ENCODE measurements at regions not wholly inside any gene's neighbourhood (a gene's known extent, or its start where the extent isn't known, plus 50 kb on each side); places are given as distances from the start of the nearest gene placed in this dataset.

GRCh38 chr12:58138424-58138823, 197.1 kb downstream of the ATP23 start:
- Histone ChIP-seq H3K36me3 (ENCODE audit: insufficient read depth in 1 of 2, low read depth in 1 of 2) (no peaks in the 10 kb centered on the region), H3K4me3 (no peak overlapping the region), H3K27me3 (ENCODE audit: insufficient read depth in 3 of 3, low read length in 2 of 3) (no peaks in the 10 kb centered on the region), H3K27ac (no peak overlapping the region), H3K9me3 (no peaks in the 10 kb centered on the region), H3K4me1 (no peaks in the 10 kb centered on the region)
- DNase-seq (no peak), ATAC-seq (no peak)
- WGBS, 3 donors = 81 to 98% (median 87%) methylated on average over 2 of the region's 2 CpGs
- no peak for TF ChIP-seq CTCF (IDR thresholded peaks at IDR 0.05)
- intact Hi-C loops (cut with DNase I) = no loop called here

- Histone ChIP-seq H3K36me3 (ENCODE audit: insufficient read depth in 1 of 2, low read depth in 1 of 2) (no peaks in the 10 kb centered on the region), H3K4me1 (no peaks in the 10 kb centered on the region), H3K27ac (no peak overlapping the region), H3K9me3 (peaks cover 2% of the 10 kb centered on the region), H3K27me3 (ENCODE audit: insufficient read depth in 3 of 3, low read length in 2 of 3) (no peaks in the 10 kb centered on the region), H3K4me3 (no peak overlapping the region)
- TF ChIP-seq CTCF (IDR thresholded peaks at IDR 0.05) = no peak
- 29 to 52% (median 46%) methylated on average over 1 of the region's 1 CpG for WGBS, 3 donors
- DNase-seq = no peak
- ATAC-seq = no peak
- intact Hi-C loops (cut with DNase I) = no loop called here
These were observed 198.5 kb downstream of the ATP23 start for GRCh38 chr12:58139894-58140293.

GRCh38 chr12:58140395-58140794, 199.0 kb downstream of the ATP23 start:
- TF ChIP-seq CTCF (IDR thresholded peaks at IDR 0.05) = no peak
- intact Hi-C loops (cut with DNase I) = no loop called here
- WGBS, 3 donors = 82 to 94% (median 85%) methylated on average over 1 of the region's 1 CpG

GRCh38 chr12:58142991-58143390, 201.6 kb downstream of the ATP23 start:
- H3K9me3 ChIP-seq = peaks cover 6% of the 10 kb centered on the region
- no peaks in the 10 kb centered on the region for H3K36me3 ChIP-seq (ENCODE audit: insufficient read depth in 1 of 2, low read depth in 1 of 2)
- no peaks in the 10 kb centered on the region for H3K4me1 ChIP-seq
- no peak for TF ChIP-seq CTCF (IDR thresholded peaks at IDR 0.05)
- intact Hi-C loops (cut with DNase I) = no loop called here
- DNase-seq (no peak), ATAC-seq (no peak)
- no peak overlapping the region for H3K4me3 ChIP-seq
- no peak overlapping the region for H3K27ac ChIP-seq
- H3K27me3 ChIP-seq (ENCODE audit: insufficient read depth in 3 of 3, low read length in 2 of 3) = no peaks in the 10 kb centered on the region
- 78 to 83% (median 82%) methylated on average over 2 of the region's 2 CpGs for WGBS, 3 donors

More at GRCh38 chr12:58140395-58140794, 199.0 kb downstream of the ATP23 start:
- no peak for ATAC-seq
- Histone ChIP-seq H3K27me3 (ENCODE audit: insufficient read depth in 3 of 3, low read length in 2 of 3) (no peaks in the 10 kb centered on the region), H3K4me3 (no peak overlapping the region), H3K4me1 (no peaks in the 10 kb centered on the region), H3K36me3 (ENCODE audit: insufficient read depth in 1 of 2, low read depth in 1 of 2) (no peaks in the 10 kb centered on the region), H3K27ac (no peak overlapping the region), H3K9me3 (peaks cover 6% of the 10 kb centered on the region)
- no peak for DNase-seq

- Histone ChIP-seq H3K4me3 (no peak overlapping the region), H3K36me3 (ENCODE audit: insufficient read depth in 1 of 2, low read depth in 1 of 2) (no peaks in the 10 kb centered on the region), H3K9me3 (peaks cover 6% of the 10 kb centered on the region), H3K4me1 (no peaks in the 10 kb centered on the region), H3K27me3 (ENCODE audit: insufficient read depth in 3 of 3, low read length in 2 of 3) (no peaks in the 10 kb centered on the region), H3K27ac (no peak overlapping the region)
- TF ChIP-seq CTCF (IDR thresholded peaks at IDR 0.05) = no peak
- 84 to 90% (median 84%) methylated on average over 6 of the region's 6 CpGs for WGBS, 3 donors
- ATAC-seq (no peak), DNase-seq (no peak)
- intact Hi-C loops (cut with DNase I) = no loop called here
These were observed 202.2 kb downstream of the ATP23 start for GRCh38 chr12:58143498-58143995.
